GM19455 (cell line): ENCODE measurements at regions not wholly inside any gene's neighbourhood (a gene's known extent, or its start where the extent isn't known, plus 50 kb on each side); places are given as distances from the start of the nearest gene placed in this dataset.
A peak's percentile ranks its signal among the peaks of the same experiment; 100 is the strongest.

Experiments
- ATAC-seq: cut with Tn5 transposase; IDR thresholded peaks from one replicate; pipeline ENCODE4 v1.9.1; 2021; ENCODE audit not compliant: unreplicated experiment

DNA sequence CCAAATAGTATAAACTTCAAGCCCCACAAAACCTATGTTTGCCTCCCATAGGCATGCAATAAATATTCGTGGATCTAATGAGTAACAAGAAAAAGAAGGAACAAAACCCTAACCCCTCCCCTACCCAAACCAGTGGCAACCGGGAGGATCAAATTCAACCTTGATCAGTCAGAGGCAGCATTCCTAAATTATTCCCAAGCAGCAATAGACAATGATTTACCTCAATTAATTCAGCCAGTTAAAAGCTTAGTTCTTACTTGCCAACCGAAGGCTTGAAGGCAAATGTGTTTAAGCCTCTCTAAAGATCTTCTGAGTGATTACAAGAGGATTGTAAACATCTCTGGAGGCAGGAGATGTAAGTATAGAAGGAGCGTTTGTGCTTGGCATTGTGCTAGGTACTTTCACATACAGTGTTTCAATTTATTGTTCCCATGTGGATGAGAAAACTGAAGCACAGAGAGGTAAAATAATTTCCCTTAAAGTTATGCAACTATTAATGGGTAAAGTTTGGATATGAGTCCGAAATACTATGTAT lies 197.7 kb downstream of the MTX2 start:
- no peak for ATAC-seq

DNA sequence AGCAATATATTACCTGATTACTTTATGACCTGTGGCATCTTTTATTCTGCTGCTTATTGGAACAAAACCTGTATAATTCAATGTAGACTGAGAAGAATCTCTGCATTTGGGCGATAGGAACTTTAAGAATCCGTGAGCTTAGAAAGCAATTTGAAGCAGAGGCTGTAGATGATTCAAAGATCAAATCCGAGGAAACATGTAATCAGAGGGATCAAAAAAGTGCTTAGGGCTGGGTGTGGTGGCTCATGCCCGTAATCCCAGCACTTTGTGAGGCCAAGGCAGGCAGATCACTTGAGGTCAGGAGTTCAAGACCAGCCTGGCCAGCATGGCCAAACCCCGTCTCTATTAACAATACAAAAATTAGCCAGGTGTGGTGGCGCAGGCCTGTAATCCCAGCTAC lies 198.4 kb downstream of the MTX2 start:
- ATAC-seq = no peak

DNA sequence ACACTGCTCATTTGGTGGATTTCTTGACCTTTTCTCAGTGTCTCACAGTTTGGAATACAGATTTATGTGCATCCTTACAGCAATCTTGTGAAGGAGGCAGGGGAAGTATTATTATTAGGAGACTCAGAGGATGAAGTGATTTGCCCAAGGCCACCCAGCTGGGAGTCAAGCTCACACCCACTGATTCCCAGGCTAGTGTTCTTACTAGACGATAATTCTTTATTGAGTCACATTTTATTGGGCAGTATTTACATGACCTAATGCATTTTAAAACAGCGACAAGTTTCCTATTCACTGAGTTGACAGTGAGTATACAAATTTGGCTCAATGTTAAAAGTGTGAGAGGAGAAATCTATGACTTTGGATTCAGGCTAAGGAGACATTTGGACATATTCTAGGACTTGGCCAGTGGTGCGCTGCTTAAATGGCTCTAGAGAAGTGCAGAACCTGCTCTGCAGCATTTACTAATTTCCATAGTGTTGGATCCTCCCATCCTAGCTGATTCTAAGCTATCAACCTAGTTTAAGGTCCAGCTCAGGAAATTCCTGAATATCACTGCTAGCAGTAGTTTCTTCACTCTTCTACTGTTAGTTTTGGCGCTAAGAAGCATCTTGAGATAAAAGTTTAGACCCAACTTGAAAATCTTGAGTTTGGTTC lies 199.3 kb downstream of the MTX2 start:
- ATAC-seq = no peak

DNA sequence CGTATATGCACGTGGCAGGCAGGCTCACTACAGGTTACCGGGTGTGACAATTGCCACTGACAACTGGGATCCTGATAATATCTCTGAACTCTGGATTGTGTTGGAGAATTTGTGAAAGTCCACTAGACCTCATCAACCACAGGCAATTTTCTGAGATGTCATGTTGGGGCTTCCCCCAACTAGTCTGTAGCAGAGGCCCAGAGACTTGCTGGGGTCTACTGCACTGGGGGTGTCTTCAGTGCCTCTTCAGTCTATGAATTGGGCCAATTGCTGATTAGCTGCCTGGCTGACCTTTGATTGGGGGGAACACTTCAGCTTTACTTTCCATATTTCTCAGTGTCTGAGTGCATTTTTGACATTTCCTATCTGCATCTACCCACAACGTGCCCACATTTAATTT lies 201.5 kb downstream of the MTX2 start:
- no peak for ATAC-seq

DNA sequence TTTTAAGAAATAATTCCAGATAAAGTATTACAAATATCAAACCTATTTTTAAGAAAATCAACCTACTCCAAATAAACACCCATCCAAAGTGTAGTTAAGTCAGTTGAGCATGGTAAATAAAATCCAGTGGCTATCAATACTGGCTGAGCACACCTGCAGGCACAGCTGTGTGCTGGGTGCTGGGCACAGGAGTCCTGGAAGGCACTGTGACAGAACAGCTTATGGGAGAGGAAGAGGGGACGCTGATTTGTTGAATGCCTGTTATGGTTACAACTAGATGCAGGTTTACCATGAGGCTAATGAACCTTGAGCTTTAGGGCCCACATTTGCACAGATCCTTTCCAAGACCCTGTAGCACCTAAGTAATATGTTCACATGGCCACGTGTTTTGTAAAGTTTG lies 202.7 kb downstream of the MTX2 start:
- no peak for ATAC-seq

DNA sequence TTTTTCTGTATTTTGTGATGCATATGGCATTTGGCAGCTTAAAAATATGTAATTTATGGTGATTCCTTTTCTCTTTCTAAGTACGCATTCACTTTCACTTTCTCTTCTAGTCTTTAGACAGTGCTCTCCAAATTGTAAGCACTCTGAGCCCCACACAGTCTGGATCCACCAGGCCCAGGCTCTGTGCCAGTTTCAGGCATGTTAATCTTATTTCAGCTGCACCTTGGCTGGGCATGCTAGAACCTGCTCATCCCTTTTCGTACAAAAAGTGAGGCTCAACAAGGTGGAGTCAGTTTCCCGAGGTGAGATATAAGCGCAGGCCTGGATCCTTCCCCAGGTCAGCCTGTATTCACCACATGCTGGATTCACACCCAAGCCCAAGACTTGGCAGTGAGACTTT lies 203.9 kb downstream of the MTX2 start:
- no peak for ATAC-seq

DNA sequence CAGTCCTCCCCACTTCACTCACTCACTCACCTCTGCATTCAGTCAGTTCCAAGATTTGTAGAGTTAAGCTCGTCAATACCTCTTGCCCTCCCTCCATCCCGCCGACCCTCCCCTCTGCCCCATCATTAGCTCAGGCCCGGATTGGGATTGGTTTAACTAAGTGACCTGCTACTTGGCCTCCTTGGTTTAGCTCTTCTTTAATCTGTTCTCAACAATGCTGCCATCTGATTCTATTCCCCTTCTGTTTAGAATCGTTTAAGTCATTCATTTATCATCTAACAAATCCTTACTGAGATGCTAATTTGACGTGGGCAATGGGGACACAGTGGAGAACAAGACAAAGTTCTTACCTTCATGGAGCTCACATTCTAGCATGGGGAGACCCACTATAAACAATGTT lies 204.6 kb downstream of the MTX2 start:
- no peak for ATAC-seq

DNA sequence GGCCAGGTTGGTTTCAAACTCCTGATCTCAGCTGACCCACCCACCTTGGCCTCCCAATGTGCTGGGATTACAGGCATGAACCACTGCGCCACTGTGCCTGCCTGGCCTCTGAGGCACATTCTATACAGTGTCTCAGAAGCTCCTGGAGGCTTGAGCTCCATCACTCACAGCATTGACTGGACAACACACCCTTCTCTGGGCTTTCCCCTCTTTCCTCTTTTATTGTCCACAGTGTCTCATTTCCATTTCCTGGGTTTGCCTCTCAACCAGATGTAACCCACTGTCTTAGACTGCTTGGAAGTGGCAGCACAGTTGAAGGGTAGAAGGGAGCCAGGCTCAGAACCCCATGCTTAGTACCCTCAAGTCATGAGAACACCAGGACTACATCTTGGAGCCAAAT lies 208.1 kb downstream of the MTX2 start:
- no peak for ATAC-seq

DNA sequence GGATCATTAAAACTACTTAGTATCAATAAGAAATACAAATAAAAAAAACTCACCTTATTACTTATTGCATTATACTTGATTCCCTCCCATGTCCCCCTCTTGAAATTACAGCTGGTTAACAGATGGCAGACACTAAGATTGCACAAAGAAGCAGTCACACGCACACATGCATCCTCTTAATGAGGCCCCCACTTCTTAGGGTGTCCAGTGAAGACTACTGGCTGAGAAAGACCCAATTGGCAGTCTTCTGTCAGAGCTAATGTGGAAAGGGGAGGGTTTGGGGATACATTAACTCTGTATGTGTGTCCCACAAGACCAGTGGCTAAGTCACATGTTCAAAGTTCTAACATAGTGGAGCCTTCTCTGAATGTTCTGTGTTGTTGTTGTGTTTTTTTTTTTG lies 210.7 kb downstream of the MTX2 start:
- no peak for ATAC-seq

DNA sequence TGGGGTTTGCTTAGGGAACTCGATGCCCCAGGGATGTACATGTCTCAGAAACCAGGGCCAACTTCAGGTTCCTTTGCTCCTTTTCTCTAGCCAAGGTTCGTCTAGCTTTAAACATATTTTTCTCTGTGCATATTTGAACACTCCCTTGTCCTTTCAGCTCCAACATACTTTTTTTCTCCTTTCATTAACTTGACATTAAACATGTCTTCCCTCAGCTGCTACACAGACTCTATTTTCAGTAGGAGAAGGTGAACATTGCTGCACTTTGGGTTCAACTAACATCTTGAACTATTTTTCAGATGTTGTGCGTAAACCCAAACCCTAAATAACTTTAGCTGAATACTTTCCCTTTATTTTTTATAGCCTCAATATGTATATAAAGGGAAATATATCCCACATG lies 212.9 kb downstream of the MTX2 start:
- ATAC-seq = no peak

DNA sequence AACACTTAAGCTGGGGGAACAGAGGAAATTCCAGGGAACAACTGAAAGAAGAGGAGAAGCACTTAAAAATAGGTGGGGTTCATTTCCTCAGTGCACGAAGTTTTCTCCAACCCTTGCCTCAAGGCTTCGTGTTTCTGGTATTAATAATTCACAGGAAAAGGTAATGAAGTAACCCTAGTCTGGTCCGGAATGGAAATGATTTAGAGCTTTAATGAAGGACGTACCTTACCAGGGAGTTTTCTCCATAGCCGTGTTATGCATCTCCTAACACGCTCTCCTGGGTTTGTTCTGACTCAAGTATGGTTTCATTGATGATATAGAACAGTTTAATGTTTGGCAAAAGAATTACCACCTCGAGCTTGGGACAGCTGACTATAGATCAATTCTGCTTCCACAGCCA lies 214.2 kb downstream of the MTX2 start:
- no peak for ATAC-seq

DNA sequence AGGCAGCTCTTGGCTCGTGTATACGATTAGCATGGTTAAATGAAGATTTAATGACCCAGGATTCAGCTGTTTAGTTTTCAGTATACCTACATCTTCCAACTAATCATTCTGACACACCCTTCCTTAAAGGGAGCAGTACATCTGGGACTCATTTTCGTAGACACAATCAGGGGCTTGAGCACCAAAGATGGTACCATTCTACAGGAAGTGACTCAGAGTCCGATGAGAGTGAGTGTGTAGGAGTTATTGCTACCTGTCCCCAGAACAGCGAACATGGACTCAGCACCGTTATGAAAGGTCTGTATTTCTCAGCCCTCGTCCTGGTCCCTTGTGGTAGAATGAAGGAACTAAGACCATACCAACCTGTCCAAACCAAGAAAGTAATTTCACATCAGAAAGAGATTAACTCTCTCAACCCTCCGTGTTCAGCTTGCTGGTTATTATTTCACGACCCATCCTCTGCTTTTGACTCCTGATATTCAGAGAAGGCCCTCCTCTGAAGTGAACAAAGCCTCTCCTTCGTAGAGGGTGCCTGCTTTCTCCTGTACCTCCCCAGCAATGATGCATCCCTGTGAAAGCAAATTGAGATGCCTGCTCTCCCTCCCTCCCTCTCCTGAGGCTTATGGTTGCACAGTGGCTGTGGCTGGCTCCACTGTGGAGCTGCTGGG lies 214.8 kb downstream of the MTX2 start:
- ATAC-seq = no peak

DNA sequence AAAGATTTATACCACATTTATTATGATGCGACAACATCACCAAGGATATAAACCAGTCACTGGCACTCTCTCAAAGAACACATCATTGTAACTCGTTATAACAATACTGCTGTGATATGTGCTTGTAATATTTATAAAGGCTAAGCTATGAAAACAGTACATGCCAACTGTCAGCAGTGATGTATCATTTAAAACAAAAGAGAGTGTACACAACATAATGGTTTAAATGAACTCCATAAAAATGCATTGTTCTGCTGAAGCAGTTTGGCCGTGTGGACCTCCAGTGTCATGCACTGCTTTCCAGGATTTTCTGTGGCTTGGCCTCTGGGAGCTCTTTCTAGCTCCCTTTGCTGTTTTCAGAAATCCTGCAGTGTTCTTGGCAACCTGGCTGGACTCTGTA lies 215.6 kb downstream of the MTX2 start:
- no peak for ATAC-seq

DNA sequence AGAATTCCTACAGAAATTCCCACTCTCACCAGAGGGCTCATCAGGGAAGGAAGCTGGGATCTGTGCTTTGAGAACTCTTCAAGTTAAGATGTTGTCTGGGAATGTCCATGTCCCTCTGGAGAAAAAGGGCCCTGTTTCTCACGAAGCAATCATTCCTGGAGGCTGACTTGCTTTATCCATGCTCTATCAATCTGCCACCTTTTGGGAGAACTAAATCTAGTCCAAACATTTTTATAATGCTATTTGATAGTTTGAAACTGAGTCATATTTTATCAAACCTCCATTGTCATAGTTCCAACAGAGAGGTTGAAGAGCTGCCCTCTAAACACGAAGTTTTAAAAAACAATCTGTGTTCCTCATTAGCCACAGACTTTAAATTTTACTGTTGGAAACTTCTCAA lies 219.2 kb downstream of the MTX2 start:
- no peak for ATAC-seq

DNA sequence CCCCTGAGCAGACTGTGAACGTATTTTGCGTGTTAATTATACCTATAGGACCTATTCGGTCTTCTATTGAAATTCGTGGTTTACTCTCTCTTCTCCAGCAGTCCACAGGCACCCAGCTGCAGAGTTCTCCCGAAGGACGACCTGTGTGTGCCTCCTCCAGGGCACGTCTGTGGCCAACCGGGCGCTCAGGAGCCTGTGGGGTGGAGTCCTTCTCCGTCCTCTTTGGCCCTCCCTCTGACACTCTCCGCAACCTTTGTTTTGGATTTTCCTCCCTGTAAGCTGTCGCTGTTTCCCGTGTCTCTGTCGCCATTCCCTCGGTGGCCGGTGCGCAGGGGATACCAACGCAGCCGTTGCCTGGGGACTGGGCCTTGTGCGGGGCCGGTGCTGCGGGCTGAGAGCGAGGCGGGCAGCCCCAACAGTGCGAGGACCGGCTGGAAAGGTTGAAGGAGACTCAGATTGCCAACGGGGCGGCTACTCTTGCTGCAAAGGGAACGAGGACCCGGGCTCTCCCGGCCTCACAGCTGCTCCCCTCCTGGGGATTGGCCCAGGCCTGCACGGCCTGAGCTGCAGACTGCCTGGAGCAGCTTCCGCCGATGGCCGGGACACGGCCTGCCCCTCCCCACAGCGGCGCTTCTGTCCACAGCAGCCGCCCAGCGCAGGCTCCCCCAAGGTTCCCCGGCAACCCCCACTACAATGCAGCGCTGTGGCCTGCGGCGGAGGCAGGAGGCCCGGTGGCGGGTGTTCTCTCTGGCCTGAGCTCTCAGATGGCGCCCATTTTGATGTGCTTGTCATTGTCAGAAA lies 221.0 kb downstream of the MTX2 start:
- ATAC-seq = no peak

DNA sequence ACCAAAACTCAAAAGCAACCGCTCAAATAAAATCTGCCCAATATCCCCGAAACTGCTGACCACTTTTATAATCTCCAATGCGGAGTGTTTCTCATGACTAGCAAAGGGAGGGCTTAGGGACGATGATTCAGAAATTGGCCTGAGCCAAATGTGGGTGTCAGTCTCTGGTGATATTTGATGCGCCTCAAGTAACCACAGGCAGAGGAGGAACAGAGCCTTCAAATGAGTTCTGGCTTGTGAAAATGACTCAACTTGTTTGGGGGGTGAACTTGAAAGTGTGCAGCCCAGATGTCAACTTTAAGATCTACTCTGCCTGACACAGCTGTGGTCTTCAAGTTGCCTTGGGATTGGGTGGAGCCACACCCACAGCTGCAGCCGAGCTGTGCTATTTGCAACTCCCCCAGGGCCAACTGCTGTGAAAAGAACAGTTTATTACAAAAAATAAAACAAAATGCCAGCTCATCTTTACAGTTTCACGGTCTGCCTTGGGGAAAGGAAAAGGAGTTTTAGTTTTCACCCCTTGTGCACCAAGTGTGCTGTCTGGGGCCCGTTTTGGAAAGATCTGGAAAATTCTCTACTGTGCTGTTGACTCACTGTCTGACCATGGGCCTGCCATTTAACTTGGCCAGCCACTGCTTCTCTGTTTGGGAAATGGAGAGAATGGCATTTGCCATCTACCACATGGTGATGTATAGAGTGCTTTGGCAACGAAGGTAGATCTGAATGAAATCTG lies 222.1 kb downstream of the MTX2 start:
- peak; percentile 92 for ATAC-seq

DNA sequence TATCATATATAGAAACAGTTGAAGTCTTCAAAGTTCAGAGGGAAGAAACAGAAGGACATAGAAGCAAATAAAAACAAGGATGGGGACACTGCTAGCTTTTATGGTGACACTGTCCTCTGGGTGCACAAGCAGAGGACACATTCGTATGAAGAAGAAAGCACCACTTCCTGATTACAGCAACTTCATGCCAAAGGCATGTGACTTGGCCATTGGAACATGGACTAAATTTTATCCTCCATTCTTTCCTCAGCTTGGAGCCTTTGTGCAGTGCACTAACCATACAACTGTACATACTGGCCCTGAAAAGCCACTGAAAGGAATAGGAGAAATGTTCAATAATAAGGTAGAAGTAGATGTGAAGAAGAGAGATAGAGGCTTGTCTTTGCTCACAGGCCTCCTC lies 223.3 kb downstream of the MTX2 start:
- ATAC-seq = no peak

DNA sequence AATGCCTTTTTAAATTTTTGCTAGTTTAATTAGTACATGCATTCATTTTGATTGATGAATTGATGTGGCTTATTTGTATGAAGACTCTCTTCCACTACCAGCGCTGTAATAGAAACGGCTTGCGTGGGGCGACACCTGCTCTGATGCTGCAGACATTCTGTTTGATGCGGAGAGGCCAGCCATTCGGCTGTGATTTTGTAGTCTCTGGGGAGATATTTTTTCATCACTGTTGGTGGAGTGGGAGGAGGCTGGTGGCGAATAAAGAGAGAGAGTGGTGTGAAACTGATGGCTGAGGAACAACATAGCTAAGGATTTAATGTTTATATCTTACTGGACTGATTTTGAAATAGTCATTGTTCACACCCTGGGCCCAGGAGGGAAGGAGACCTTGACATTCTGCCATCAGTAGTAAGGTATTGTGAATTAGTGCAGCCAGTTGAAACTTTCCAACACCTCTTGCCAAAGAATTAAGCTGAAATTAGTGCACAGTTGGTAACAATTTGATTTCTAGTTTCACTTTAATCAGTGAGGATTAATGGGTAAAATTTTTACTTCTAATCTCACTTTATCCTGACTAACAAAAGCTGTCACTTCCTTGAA lies 224.1 kb downstream of the MTX2 start:
- no peak for ATAC-seq

DNA sequence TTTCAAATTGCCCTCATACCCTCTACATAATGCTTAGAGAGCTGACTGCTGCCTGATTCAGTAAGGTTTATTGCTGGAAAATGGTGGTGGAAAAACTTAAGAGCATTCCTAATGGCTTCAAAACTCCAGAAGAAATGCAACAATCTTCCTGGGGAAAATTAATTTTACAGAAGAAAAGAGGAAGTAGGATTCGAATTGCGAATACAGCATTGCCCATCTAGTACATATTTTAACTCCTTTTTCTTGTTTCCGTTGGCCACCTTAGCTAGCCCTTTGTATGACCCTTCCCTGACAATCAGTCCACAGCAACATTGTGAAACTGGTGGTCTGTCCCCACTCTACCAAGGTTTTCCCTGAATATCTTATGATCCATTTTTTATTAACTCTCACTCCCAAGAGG lies 224.7 kb downstream of the MTX2 start:
- no peak for ATAC-seq

DNA sequence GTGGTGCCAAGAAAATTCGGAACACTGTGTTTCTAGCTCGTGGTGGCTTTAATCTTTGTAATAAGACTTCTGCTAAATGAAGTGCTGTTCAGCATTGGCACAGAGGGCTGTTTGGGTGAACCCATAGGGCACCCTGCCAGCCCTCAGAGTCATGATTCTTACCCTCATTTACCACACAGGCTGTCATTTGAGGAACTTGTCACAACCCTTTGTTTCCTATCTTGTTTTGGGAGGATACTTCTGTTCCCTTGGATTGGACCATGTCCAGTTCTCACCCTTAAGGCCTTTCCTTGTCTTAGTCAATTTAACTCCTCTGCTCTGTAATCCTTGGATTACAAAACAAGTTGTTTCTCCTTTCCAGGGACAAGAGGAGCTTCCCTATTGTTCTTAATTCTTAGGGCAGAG lies 225.7 kb downstream of the MTX2 start:
- no peak for ATAC-seq

DNA sequence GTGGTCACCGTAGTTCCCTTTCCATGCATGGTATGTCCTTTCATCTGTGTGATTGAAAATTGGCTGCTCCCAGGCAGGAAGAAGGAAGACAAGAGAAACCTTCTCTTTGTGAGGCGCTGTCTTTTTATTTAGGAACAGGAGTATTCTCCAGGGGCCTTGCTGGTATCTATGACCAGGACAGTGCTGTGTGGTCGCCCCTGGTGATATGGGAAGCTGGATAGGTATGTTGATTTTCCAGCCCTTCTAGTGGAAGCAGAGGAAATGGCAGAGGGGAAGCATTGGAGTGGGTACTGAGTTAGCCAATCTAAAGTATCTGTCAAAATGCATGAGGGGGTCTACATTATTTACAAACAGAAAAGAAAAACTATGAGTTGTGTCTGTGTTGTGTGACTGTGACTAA lies 226.6 kb downstream of the MTX2 start:
- ATAC-seq = no peak
